Adrenal gland (tissue), 5 donors: ENCODE measurements at regions not wholly inside any gene's neighbourhood (a gene's known extent, or its start where the extent isn't known, plus 50 kb on each side); places are given as distances from the start of the nearest gene placed in this dataset.

Experiments used
- CTCF ChIP-seq, 6 experiments: fragments of 450-650 bp in 4 of 6; fragments of 200-600 bp in 2 of 6; sonication (generic) in 1 of 6; IDR thresholded peaks; 1 replicate in 5 of 6; 2 replicates in 1 of 6; pipeline versions ENCODE4 v1.5.1 to v1.8.0; 2016 to 2021; ENCODE audit warnings: antibody characterized with exemption in 6 of 6, mild to moderate bottlenecking in 2 of 6, moderate library complexity in 1 of 6
- POLR2A ChIP-seq, 2 donors: fragments of 450-650 bp; IDR thresholded peaks; one replicate each; pipeline ENCODE4 v1.6.1; 2017; ENCODE audit warnings: antibody characterized with exemption in 2 of 2, mild to moderate bottlenecking in 2 of 2, moderate library complexity in 1 of 2
- donor health status: DM: no; HTN: no; CAD: no.

DNA sequence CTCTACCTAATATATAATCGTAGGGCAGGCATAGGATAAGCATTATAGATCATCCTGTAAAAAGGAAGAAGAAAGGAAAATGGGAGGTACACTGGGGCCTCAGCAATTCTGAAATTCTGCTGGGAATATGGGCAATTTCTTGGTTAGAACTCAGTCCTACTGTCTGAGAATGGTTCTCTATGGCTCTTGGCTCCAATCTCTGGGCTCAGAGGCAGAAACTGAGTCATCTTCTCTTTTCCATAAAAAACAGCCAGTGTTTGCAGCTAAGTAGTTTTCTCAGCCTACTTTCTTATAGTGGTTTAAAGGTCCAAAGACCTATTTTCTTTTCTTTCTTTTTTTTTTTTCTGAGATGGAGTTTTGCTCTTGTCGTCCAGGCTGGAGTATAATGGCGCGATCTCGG lies 135.8 kb upstream of the ZBED5 start:
- TF ChIP-seq CTCF (IDR thresholded peaks at IDR 0.05) (no peak), POLR2A (IDR thresholded peaks at IDR 0.05) (no peak)
